8988T (cell line): ENCODE measurements at regions not wholly inside any gene's neighbourhood (a gene's known extent, or its start where the extent isn't known, plus 50 kb on each side); places are given as distances from the start of the nearest gene placed in this dataset.
"Not testable (repeated sequence)": the region's sequence is repeated elsewhere in the genome, so short reads cannot be mapped to it uniquely, and the experiment has no call there.

Experiments
- DNase-seq: peaks from one replicate; pipeline ENCODE4 v3.0.0; 2011

DNA sequence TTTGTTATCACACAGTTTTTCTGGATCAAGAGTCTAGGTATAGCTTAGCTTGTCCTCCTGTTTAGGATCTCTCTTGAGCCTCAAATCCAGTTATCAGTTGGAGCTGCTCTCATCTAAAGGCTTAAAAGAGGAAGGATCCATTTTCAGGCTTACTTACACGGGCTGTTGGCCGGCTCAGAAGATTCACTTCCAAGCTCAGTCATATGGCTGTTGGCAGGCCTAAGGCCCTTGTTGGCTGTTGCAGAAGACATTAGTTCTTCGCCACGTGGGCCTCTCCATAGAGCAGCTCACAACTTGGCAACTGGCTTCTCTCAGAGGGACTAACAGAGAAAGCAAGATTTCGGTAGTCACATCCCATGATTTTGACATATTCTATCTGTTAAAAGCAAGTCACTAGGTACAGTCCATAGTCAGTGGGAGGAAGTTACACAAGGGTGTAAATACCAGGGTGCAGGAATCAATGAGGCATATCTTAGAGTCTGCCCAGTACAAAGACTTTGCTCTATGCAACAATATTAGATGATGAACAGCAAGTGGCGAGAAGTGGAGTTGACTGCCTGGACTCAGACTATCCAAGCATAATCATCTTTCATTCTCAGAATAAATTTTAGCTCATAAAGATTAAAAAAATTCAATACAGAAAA, 280.1 kb upstream of the MBL2 start:
- no peak for DNase-seq

- DNase-seq, result no peak
These were observed 272.7 kb upstream of the MBL2 start for GRCh38 chr10:53045315-53045714.

DNA sequence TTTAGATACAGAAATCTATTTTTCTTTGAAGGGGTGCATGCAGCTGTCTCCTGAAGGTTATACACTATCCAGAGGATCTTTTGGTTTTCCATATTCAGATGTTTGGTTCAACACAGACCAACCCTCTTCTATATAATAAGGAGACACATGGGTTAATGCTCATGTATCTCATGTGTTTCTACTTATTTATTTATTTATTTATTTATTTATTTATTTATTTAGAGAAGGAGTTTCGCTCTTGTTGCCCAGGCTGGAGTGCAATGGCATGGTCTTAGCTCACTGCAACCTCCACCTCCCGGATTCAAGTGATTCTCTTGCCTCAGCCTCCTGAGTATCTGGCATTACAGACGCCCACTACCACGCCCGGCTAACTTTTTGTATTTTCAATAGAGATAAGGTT, 263.2 kb upstream of the MBL2 start:
- not testable (repeated sequence) for DNase-seq

DNA sequence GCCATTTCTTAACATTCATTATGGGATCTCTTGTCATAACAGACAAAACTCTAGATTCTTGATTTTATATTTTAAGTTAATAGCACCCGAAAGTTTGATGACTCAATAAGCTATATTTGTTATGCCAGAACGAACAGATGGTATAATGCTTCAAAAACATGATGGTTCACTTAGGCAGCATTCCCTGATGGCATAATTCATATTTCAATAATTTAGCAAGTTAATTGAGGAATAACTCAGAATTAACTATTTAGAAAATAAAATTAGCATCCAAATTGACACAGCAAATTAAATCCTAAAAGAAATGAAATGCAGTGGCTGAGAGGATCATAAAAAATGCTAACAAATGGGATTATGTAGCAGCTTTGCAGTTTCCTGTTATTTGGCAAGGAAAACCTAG, 260.8 kb upstream of the MBL2 start:
- DNase-seq, result no peak

DNA sequence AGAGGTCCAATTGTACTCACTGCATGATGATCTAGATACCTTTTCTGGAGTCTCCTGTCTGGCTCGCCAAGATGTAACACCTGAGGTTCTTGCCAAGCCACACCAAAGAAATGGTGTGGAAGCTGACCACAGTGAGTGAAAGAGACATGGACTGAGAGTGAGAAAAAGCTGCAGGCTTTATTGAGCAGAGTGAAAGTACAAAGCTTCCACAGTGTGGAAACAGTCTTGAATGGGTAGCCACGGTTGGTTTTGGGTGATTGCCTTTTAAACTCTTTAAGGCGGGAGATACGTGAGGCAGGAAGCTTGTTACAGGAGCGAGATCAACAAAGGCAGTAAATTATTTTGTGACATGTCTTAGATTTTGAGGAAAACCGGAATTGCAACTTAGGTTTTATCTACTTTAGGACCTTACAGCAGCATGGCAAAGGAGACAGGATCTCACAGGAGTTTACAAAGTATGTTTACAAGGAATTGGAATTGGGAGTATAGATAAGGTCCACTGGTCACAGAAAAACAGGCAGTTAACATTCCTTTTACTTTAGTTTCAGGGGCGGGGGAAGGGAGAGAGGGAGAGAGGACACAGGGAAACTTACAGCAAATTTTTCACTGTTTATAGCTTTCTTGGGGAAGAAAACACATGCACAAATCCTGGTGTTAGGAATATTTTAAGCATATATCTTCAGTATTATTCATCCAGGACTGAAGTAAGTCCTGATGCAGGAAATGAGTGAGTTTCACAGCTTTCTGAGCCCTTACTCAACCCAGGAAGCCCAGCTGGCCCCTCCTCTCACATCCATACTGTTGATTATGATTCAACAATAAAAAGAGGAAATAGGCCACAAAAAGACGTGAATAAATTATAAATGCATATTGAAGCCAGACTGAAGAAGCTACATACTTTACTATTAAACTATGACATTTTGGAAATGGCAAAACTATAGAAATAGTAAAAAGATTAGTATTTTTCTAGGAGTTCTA, 257.6 kb upstream of the MBL2 start:
- not testable (repeated sequence) for DNase-seq

- no peak for DNase-seq
These were observed 256.9 kb upstream of the MBL2 start for GRCh38 chr10:53029449-53029848.

GRCh38 chr10:53025765-53026164, 253.2 kb upstream of the MBL2 start:
- not testable (repeated sequence) for DNase-seq

DNA sequence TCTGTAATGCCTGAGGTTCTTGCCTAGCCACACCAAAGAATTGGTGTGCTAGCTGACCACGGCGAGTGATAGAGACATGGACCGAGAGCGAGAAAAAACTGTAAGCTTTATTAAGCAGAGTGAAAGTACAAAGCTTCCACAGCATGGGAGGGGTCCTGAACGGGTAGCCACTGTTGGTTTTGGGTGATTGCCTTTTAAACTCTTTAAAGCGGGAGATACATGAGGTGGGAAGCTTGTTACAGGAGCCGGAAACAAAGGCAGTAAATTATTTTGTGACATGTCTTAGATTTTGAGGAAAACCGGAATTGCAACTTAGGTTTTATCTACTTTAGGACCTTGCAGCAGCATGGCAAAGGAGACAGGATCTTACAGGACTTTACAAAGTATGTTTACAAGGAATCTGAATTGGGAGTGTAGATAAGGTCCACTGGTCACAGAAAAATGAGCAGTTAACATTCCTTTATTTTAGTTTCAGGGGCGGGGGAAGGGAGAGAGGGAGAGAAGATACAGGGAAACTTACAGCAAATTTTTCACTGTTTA, 252.7 kb upstream of the MBL2 start:
- DNase-seq, result no peak

- DNase-seq, result no peak
These were observed 250.8 kb upstream of the MBL2 start for GRCh38 chr10:53023411-53023810.

DNA sequence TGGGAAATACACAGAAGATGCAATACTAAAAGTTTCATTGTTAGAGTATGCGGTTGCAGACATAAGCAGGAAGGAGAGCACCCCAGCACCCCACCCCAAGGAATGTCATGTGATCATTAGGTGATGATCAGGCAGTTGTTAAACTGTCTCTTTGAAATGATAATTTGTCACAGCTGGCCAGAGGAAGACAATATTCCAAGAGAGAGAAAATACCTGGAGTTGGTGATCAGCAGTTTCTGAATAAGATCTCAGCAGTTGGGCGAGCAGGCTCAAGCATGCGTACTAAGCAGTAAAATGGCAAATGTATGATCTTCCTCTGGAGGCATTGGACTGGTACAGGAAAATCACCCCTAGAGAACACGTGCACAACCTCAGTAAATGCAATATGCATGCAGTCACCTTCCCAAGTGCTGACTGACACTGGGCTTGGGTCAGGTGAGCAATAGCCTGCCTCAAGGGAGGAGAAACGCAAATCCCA, 250.1 kb upstream of the MBL2 start:
- DNase-seq, result no peak

GRCh38 chr10:53013201-53013810, 240.7 kb upstream of the MBL2 start:
- no peak for DNase-seq

- no peak for DNase-seq
These were observed 237.7 kb upstream of the MBL2 start for GRCh38 chr10:53009961-53010907.

GRCh38 chr10:53007527-53007842, 234.9 kb upstream of the MBL2 start:
- no peak for DNase-seq

DNA sequence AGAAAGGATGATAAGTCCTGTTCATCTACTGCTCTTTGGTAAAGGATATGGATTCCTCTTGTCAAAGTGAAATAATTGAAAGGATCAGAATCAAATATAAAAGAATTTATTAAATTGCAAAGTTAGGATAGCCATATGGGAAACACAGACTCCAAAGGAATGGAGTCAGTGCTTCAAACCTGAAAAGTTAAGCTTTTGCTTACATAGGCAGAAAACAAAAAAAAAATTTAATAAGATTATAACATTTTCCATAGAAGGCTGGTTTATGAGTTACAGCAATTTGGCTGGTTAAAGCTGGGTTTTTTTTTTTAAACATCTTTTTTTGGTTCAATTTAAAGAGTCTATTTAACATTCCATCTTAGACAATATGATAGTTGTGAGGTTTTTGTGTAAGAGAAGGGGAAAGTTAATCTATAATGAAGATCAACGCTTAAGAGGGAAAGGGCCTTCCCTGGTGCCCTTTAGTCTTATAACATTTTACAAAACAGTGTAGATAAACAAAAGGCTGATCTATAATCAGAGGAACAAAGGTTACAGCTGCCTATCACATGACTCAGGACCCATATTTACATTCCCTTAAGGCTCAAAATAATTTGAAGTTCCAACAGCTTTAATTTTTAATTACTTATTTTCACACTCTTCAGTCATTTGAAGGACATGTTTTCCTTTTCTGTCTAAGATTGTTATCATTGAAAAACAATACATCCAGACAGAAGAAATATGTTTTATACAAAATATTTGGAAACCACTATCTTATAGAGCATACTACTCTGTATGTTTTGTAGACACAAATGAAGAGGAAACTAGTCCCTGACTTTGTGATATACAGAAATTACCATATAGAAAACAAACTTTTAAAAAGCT, 234.3 kb upstream of the MBL2 start:
- no peak for DNase-seq

DNA sequence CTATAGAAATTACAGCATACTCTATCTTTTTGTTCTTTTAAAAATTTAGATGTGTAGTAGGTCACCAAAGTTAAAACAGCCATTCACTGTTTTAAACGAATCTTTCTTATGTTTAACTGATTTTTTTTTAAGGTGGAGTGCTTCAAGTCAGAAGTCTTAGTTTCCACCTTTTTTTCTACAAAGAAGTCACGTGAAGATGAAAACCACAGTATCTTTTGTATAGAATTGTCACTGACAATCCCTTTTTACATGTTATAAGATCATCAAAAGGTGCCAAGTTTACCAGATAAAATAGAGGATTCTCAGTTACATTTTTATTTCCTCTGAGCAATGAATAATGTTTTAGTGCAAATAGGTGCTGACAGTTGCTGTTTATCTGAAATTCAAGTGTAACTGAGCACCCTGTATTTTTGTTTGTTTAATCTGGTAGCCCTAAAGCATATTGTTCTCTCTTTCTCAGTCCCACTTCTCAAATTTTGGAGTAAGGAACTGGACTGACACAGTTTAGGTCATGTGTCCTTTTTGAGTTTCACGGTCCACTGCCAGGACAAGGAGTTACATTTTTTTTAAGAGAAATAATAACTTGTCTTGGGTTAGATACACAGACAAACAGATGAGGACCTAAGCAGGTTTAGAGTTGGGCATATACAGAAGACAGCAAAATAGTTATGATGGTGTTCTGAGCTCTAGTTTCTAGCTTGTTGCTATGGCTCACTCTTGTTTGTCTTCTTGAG, 233.2 kb upstream of the MBL2 start:
- no peak for DNase-seq

DNA sequence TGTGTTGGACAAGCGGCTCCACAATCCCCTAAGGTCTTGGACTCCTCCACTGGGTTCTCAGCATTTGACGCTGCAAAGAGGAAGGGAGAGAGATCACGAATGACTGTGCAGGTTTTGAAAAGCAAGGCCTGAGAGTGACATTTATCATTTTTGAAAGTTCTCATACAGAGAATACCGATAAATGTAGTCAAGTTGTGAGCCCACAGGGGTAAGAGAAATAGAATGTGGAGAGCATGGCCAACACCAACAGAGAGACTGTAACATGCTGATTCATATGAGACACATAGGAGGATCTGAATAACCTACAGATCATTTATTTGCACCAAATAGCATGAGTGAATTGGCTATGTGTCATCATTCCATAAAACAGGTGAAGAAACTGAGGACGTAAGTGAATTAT, 230.5 kb upstream of the MBL2 start:
- DNase-seq, result no peak

- DNase-seq, result no peak
These were observed 227.1 kb upstream of the MBL2 start for GRCh38 chr10:52999681-53000080.

DNA sequence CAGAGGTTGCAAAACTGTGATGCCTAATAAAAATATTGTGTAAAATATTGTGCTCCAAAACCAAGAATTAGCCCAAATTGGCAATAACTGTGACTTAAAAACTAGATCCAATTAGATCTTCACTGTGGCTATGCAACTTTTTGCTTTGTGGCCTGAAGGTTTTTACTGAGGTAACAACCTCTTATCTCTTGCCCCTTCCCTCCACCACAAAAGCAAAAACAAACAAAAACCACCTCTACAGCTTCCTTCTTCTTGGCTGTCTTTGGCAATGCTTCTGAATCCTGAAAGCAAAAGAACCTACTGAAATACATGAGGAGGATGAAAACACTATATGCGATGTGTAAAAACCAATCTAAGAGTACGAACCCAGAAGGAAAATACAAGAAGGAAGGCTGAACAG, 226.7 kb upstream of the MBL2 start:
- DNase-seq, result no peak

DNA sequence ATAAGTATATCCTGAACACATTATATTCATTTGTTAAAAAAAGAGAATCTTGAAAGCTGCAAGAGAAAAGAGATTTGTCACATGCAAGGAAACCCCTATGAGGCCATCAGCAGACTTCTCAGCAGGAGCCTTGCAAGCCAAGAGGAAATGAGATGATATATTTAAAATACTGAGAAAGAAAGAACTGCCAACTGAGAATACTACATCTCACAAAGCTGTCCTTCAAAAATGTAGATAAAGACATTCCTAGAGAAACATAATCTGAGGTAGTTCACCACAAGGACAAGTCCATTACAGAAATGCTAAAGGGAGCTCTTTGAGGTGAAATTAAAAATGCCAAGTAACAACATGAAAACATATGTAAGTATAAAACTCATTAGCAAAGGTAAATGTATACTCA, 224.4 kb upstream of the MBL2 start:
- DNase-seq, result no peak

DNA sequence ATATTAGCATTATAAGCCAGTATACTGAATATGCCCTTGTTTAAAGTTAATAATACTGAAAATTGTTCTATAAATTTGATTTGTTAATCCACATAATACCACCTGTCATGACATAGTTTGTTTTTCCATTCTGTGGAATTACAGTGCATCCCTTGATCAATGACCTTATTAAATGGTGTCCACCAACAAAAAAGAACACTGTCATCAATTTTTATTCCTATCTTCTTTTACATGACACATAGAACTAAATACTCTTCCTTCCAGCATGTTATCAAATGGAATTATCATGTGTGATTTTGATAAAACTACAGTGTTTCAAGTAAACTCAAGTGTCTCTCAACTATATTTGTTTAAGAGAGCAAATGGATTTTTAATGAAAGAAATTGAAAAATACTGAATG, 221.8 kb upstream of the MBL2 start:
- DNase-seq, result no peak

- DNase-seq, result no peak
These were observed 220.5 kb upstream of the MBL2 start for GRCh38 chr10:52993109-52993508.
